Panc1 (cell line): ENCODE measurements at regions not wholly inside any gene's neighbourhood (a gene's known extent, or its start where the extent isn't known, plus 50 kb on each side); places are given as distances from the start of the nearest gene placed in this dataset.

Experiments
- ATAC-seq: fragments of 200-7000 bp; cut with Tn5 transposase; 2 replicates; pipeline ENCODE4 v1.9.1; 2020; ENCODE audit warnings: mild to moderate bottlenecking, moderate library complexity
- BruUV-seq: library from RNA; stranded (reverse); fragments of 400-500 nt; replicated peaks from 2 replicates; lab custom pipeline; 2021; lab: Mats Ljungman, UMichigan
- CTCF ChIA-PET: fragments of 300-600 bp; sonication (Branson Sonifier 250); formaldehyde crosslinking; loops from one replicate; lab custom pipeline; 2022; ENCODE audit warnings: antibody characterized with exemption; lab: Charles Lee
- POLR2A ChIA-PET: fragments of 300-600 bp; sonication (Branson Sonifier 250); formaldehyde crosslinking; loops from one replicate; lab custom pipeline; 2022; ENCODE audit warnings: antibody characterized with exemption; lab: Charles Lee
- DNase-seq: peaks from one replicate; pipeline ENCODE4 v3.0.0-alpha.2; 2010; ENCODE audit warnings: low read depth, low spot score
- H3K27ac ChIP-seq: 2 replicates; pipeline ENCODE4 v1.5.1; 2011; ENCODE audit warnings: mild to moderate bottlenecking, low read length, inconsistent platforms
- H3K27me3 ChIP-seq: fragments of 200-500 bp; sonication (Bioruptor generic); 2 replicates; pipeline ENCODE4 v1.6.0; 2014; ENCODE audit warnings: low read length, inconsistent platforms; ENCODE audit not compliant: control insufficient read depth, insufficient read depth
- H3K36me3 ChIP-seq: fragments of 200-500 bp; sonication (Bioruptor generic); 2 replicates; pipeline ENCODE4 v1.5.1; 2014; ENCODE audit warnings: inconsistent platforms, mild to moderate bottlenecking, low read length, moderate library complexity; ENCODE audit not compliant: control insufficient read depth, insufficient read depth
- H3K4me1 ChIP-seq: 2 replicates; pipeline ENCODE4 v1.5.1; 2011; ENCODE audit warnings: inconsistent platforms, mild to moderate bottlenecking, low read length, moderate library complexity; ENCODE audit not compliant: control insufficient read depth, insufficient read depth
- H3K4me3 ChIP-seq, 2 experiments: 2 replicates each; pipeline ENCODE4 v1.5.1; 2011 to 2012; ENCODE audit warnings: low read depth in 2 of 2, low read length in 2 of 2, mild to moderate bottlenecking in 2 of 2, inconsistent platforms in 1 of 2, moderate library complexity in 1 of 2
- H3K9me3 ChIP-seq: fragments of 200-500 bp; sonication (Bioruptor generic); 2 replicates; pipeline ENCODE4 v1.5.1; 2014; ENCODE audit warnings: low read depth, mild to moderate bottlenecking, inconsistent platforms, low read length, moderate library complexity; ENCODE audit not compliant: control insufficient read depth, insufficient read depth
- POLR2AphosphoS5 ChIP-seq: IDR thresholded peaks from 2 replicates; pipeline ENCODE4 v1.6.1; 2012; ENCODE audit warnings: mild to moderate bottlenecking, low read depth, low read length, moderate library complexity
- REST ChIP-seq, 2 experiments: IDR thresholded peaks; 2 replicates each; pipeline ENCODE4 v1.6.1; 2011 to 2012; ENCODE audit warnings: low read depth in 2 of 2, control low read depth in 1 of 2, low read length in 1 of 2, mild to moderate bottlenecking in 1 of 2, moderate library complexity in 1 of 2; ENCODE audit not compliant: insufficient read depth in 1 of 2
- SIN3A ChIP-seq: IDR thresholded peaks from 2 replicates; pipeline ENCODE4 v1.6.1; 2012; ENCODE audit warnings: low read depth, mild to moderate bottlenecking, low read length, moderate library complexity, borderline replicate concordance; ENCODE audit not compliant: insufficient read depth
- TCF7L2 ChIP-seq: IDR thresholded peaks from 2 replicates; pipeline ENCODE4 v1.6.1; 2011; ENCODE audit warnings: mild to moderate bottlenecking, low read depth, low read length, inconsistent platforms
- in situ Hi-C: cut with HindIII; loops from 2 replicates; pipeline ENCODE4 v1.10.0; 2016; ENCODE audit warnings: low sequenced_read_pairs, low pct_unique_long_range_greater_than_20kb
- intact Hi-C: fragments of 100-400 bp; cut with micrococcal nuclease; formaldehyde crosslinking; loops from one replicate; pipeline ENCODE4 v1.10.0; 2022; ENCODE audit not compliant: unreplicated experiment
- TF ChIP-seq, protein P1 (sequence below): fragments of 450-650 bp; IDR thresholded peaks from 2 replicates; pipeline ENCODE4 v1.5.1; 2017; ENCODE audit warnings: mild to moderate bottlenecking

DNA sequence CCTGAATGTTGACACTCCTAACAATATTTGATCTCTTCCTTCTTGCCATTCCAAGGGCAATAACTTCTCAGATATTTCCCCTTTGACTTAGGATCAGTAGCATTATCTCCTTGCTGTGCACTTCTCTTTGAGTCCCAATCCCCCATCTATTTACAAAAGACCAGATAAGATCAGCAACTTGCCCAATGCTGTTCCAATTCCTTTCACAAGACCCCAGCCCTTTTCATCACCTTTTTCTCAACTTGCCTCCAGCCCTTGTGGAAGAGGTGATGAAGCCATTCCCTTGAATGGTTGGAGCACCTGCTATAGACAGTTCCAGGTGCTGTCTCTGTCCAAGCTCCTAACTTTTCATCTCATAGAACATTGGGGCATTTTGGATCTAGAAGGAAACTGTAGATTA, 51.1 kb upstream of the ARID5B start:
- POLR2A ChIA-PET = no interaction called here
- H3K36me3 ChIP-seq = no peaks in the 10 kb centered on the region
- TF ChIP-seq REST (IDR thresholded peaks at IDR 0.05; ENCODE audit: insufficient read depth in 1 of 2, low read depth in 2 of 2, low read length in 1 of 2) = no peak
- TF ChIP-seq, protein P1, sequence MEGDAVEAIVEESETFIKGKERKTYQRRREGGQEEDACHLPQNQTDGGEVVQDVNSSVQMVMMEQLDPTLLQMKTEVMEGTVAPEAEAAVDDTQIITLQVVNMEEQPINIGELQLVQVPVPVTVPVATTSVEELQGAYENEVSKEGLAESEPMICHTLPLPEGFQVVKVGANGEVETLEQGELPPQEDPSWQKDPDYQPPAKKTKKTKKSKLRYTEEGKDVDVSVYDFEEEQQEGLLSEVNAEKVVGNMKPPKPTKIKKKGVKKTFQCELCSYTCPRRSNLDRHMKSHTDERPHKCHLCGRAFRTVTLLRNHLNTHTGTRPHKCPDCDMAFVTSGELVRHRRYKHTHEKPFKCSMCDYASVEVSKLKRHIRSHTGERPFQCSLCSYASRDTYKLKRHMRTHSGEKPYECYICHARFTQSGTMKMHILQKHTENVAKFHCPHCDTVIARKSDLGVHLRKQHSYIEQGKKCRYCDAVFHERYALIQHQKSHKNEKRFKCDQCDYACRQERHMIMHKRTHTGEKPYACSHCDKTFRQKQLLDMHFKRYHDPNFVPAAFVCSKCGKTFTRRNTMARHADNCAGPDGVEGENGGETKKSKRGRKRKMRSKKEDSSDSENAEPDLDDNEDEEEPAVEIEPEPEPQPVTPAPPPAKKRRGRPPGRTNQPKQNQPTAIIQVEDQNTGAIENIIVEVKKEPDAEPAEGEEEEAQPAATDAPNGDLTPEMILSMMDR = no peak
- no peak for TF ChIP-seq TCF7L2
- no peak for TF ChIP-seq SIN3A
- no peak for TF ChIP-seq POLR2AphosphoS5

More for the DNA sequence above, 51.1 kb upstream of the ARID5B start:
- no peaks in the 10 kb centered on the region; the same call in 1 of the 2 replicates for H3K9me3 ChIP-seq
- H3K4me1 ChIP-seq = no peaks in the 10 kb centered on the region
- in situ Hi-C loops (no loop called here), intact Hi-C loops (no loop called here)
- no peak for DNase-seq
- H3K27me3 ChIP-seq = no peaks in the 10 kb centered on the region
- peak overlapping the region; percentile 41; the same call in 1 of the 2 replicates for H3K27ac ChIP-seq
- BruUV-seq = no TSS peak
- no peak for ATAC-seq
- H3K4me3 ChIP-seq = no peak overlapping the region
- CTCF ChIA-PET = no interaction called here
